SHP77 treated with DMSO at 0.1 percent for 48 hours (cell line): ENCODE measurements at regions not wholly inside any gene's neighbourhood (a gene's known extent, or its start where the extent isn't known, plus 50 kb on each side); places are given as distances from the start of the nearest gene placed in this dataset.

ENCODE experiments used
- DNase-seq: peaks from one replicate; lab custom pipeline; 2025; lab: John Stamatoyannopoulos, UW

GRCh38 chr6:95243053-95243452 is 334.3 kb upstream of the MANEA start:
- DNase-seq = no peak

- DNase-seq = no peak
Measured at GRCh38 chr6:95244751-95245150, 332.6 kb upstream of the MANEA start.

- no peak for DNase-seq
Measured at GRCh38 chr6:95248499-95248898, 328.8 kb upstream of the MANEA start.

GRCh38 chr6:95249175-95249574 is 328.2 kb upstream of the MANEA start:
- no peak for DNase-seq

GRCh38 chr6:95249661-95250060 is 327.7 kb upstream of the MANEA start:
- DNase-seq = no peak

GRCh38 chr6:95263840-95264239 is 313.5 kb upstream of the MANEA start:
- no peak for DNase-seq

GRCh38 chr6:95266537-95267258 is 310.6 kb upstream of the MANEA start:
- no peak for DNase-seq

GRCh38 chr6:95274686-95275235 is 302.6 kb upstream of the MANEA start:
- DNase-seq = no peak

GRCh38 chr6:95279616-95280015 is 297.7 kb upstream of the MANEA start:
- no peak for DNase-seq

- peak; percentile 49 for DNase-seq
Measured at GRCh38 chr6:95280686-95281273, 296.6 kb upstream of the MANEA start.

- no peak for DNase-seq
Measured at GRCh38 chr6:95285881-95286280, 291.5 kb upstream of the MANEA start.

- DNase-seq = no peak
Measured at GRCh38 chr6:95286874-95287273, 290.5 kb upstream of the MANEA start.

- DNase-seq = no peak
Measured at GRCh38 chr6:95288251-95288650, 289.1 kb upstream of the MANEA start.

- DNase-seq = no peak
Measured at GRCh38 chr6:95292011-95292410, 285.3 kb upstream of the MANEA start.

- no peak for DNase-seq
Measured at GRCh38 chr6:95293257-95293656, 284.1 kb upstream of the MANEA start.

- no peak for DNase-seq
Measured at GRCh38 chr6:95294043-95294442, 283.3 kb upstream of the MANEA start.

- no peak for DNase-seq
Measured at GRCh38 chr6:95309545-95309944, 267.8 kb upstream of the MANEA start.

GRCh38 chr6:95318137-95318536 is 259.2 kb upstream of the MANEA start:
- DNase-seq = no peak

GRCh38 chr6:95321126-95321525 is 256.2 kb upstream of the MANEA start:
- DNase-seq = no peak

GRCh38 chr6:95325916-95326315 is 251.4 kb upstream of the MANEA start:
- DNase-seq = no peak

GRCh38 chr6:95328231-95328630 is 249.1 kb upstream of the MANEA start:
- no peak for DNase-seq

GRCh38 chr6:95352064-95352795 is 225.1 kb upstream of the MANEA start:
- DNase-seq = no peak

- no peak for DNase-seq
Measured at GRCh38 chr6:95354551-95354950, 222.8 kb upstream of the MANEA start.
